ENCODE measurements at regions not wholly inside any gene's neighbourhood (a gene's known extent, or its start where the extent isn't known, plus 50 kb on each side); places are given as distances from the start of the nearest gene placed in this dataset.
"Not testable (repeated sequence)": the region's sequence is repeated elsewhere in the genome, so short reads cannot be mapped to it uniquely, and the experiment has no call there.

DNA sequence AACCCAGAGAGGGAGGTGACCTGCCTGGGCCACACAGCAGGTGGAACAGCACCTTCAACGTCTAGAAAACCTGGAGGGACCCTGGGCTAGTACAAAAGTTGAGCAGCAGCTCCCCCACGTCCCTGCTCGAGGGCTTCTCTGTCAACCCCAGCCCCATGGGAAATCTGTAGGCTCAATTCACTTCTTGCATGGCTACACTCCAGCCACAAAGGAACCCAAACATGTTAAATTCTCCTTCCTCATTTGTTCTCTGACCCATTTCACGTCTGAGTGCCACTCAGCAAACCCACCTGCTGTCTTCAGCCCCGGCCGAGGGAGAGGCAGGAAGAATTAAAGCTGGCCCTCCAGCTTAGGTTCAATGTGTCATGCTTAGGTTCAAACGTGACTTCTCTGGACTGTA is 418.5 kb downstream of the MIAT start:
- no TSS peak for BruUV-seq (replicated peaks)
- Histone ChIP-seq H3K36me3 (ENCODE audit: insufficient read depth, low read length, poor library complexity, severe bottlenecking) (no peaks in the 10 kb centered on the region), H3K4me1 (ENCODE audit: insufficient read depth, low read length, poor library complexity, severe bottlenecking) (no peaks in the 10 kb centered on the region), H3K27me3 (replicated peaks; ENCODE audit: insufficient read depth, low read depth, low read length, poor library complexity) (no peaks in the 10 kb centered on the region), H3K4me3 (ENCODE audit: low read depth, low read length, poor library complexity, severe bottlenecking) (no peak overlapping the region), H3K27ac (ENCODE audit: low read depth, low read length, poor library complexity, severe bottlenecking) (no peak overlapping the region), H3K9me3 (ENCODE audit: low read depth, low read length, poor library complexity, severe bottlenecking) (no peaks in the 10 kb centered on the region)
- intact Hi-C loops (cut with micrococcal nuclease; ENCODE audit: unreplicated experiment), result no loop called here
- no peak for DNase-seq (ENCODE audit: low spot score)
- no peak for TF ChIP-seq CTCF (conservative IDR thresholded peaks at IDR 0.05; ENCODE audit: low read depth, low read length)
- TF ChIP-seq EZH2 (IDR thresholded peaks at IDR 0.05; ENCODE audit: borderline replicate concordance, low read depth, low read length, poor library complexity, severe bottlenecking), result no peak
- POLR2A ChIA-PET (ENCODE audit: low non-redundant PET), result no interaction called here
- CTCF ChIA-PET, result no interaction called here

DNA sequence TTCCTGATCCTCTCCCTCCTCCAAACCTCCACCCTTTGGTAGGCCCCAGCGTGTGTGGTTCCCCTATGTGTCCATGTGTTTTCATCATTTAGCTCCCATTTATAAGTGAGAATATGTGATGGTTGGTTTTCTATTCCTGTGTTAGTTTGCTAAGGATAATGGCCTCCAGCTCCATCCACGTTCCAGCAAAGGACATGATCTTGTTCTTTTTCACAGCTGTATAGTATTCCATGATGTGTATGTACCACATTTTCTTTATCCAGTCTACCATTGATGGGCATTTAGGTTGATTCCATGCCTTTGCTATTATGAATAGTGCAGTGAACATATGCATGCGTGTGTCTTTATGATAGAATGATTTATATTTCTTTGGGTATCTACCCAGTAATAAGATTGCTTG is 420.7 kb downstream of the MIAT start:
- H3K36me3 ChIP-seq (ENCODE audit: insufficient read depth, low read length, poor library complexity, severe bottlenecking); DNase-seq (ENCODE audit: low spot score); H3K9me3 ChIP-seq (ENCODE audit: low read depth, low read length, poor library complexity, severe bottlenecking); intact Hi-C loops (cut with micrococcal nuclease; ENCODE audit: unreplicated experiment); CTCF ChIA-PET; H3K4me3 ChIP-seq (ENCODE audit: low read depth, low read length, poor library complexity, severe bottlenecking); H3K27ac ChIP-seq (ENCODE audit: low read depth, low read length, poor library complexity, severe bottlenecking); H3K4me1 ChIP-seq (ENCODE audit: insufficient read depth, low read length, poor library complexity, severe bottlenecking); BruUV-seq (replicated peaks); POLR2A ChIA-PET (ENCODE audit: low non-redundant PET); H3K27me3 ChIP-seq (replicated peaks; ENCODE audit: insufficient read depth, low read depth, low read length, poor library complexity): not testable (repeated sequence)

DNA sequence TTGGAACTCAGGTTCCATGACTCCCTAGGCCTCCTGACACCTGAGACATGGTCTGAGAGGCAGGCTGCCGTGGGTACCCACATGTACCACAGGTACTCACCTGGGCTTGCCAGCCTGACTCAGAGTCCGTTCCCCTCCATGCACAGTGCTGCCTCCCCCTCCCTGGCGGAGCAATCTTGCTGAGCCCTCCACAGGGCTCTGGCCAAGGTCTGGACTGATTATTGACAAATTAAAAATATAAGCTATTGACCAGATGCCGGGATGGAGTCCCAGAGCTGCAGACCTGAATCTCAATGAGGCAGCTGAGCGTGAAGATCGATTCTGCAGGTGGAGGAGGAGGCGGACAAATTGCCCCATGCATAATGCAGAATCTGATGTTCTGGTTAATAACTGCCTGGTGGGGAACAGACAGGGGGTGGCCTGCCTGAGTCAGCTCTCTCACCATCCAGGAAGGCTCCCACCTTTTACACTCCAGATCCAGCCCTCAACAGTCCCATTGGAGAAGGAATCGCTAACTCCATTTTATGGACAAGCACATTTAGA is 422.7 kb downstream of the MIAT start:
- Histone ChIP-seq H3K27me3 (replicated peaks; ENCODE audit: insufficient read depth, low read depth, low read length, poor library complexity) (no peaks in the 10 kb centered on the region), H3K27ac (ENCODE audit: low read depth, low read length, poor library complexity, severe bottlenecking) (no peak overlapping the region), H3K36me3 (ENCODE audit: insufficient read depth, low read length, poor library complexity, severe bottlenecking) (no peaks in the 10 kb centered on the region), H3K4me3 (ENCODE audit: low read depth, low read length, poor library complexity, severe bottlenecking) (no peak overlapping the region), H3K9me3 (ENCODE audit: low read depth, low read length, poor library complexity, severe bottlenecking) (no peaks in the 10 kb centered on the region), H3K4me1 (ENCODE audit: insufficient read depth, low read length, poor library complexity, severe bottlenecking) (no peaks in the 10 kb centered on the region)
- intact Hi-C loops (cut with micrococcal nuclease; ENCODE audit: unreplicated experiment), result no loop called here
- TF ChIP-seq CTCF (conservative IDR thresholded peaks at IDR 0.05; ENCODE audit: low read depth, low read length) (no peak), EZH2 (IDR thresholded peaks at IDR 0.05; ENCODE audit: borderline replicate concordance, low read depth, low read length, poor library complexity, severe bottlenecking) (no peak)
- BruUV-seq (replicated peaks), result no TSS peak
- no peak for DNase-seq (ENCODE audit: low spot score)
- ChIA-PET POLR2A (ENCODE audit: low non-redundant PET) (no interaction called here), CTCF (no interaction called here)

DNA sequence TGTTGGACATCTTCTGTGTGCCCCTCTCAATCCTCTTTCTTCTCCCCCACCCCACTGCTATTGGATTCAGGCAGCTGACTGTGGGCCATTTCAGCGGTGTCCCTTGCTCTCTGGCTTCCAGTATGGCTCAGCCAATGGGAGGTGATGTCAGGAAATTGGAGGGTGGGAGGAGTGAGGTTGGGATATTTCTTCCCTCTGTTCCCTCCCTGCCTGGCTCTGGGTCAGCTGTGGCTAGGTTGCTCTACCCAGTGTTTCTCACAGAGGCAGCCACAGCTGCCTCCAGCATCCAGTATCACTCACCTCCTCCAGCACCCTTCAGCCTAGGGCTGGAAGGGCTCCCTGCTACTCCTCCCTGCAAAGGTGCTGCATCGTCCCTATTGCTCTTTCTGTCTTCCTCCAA is 423.5 kb downstream of the MIAT start:
- ChIA-PET CTCF (no interaction called here), POLR2A (ENCODE audit: low non-redundant PET) (no interaction called here)
- intact Hi-C loops (cut with micrococcal nuclease; ENCODE audit: unreplicated experiment), result no loop called here
- no peak for TF ChIP-seq CTCF (conservative IDR thresholded peaks at IDR 0.05; ENCODE audit: low read depth, low read length)
- no peak for TF ChIP-seq EZH2 (IDR thresholded peaks at IDR 0.05; ENCODE audit: borderline replicate concordance, low read depth, low read length, poor library complexity, severe bottlenecking)
- H3K27me3 ChIP-seq (replicated peaks; ENCODE audit: insufficient read depth, low read depth, low read length, poor library complexity), result no peaks in the 10 kb centered on the region
- no peaks in the 10 kb centered on the region for H3K4me1 ChIP-seq (ENCODE audit: insufficient read depth, low read length, poor library complexity, severe bottlenecking)
- no TSS peak for BruUV-seq (replicated peaks)
- H3K4me3 ChIP-seq (ENCODE audit: low read depth, low read length, poor library complexity, severe bottlenecking), result no peak overlapping the region
- no peak for DNase-seq (ENCODE audit: low spot score)
- H3K36me3 ChIP-seq (ENCODE audit: insufficient read depth, low read length, poor library complexity, severe bottlenecking), result no peaks in the 10 kb centered on the region
- no peaks in the 10 kb centered on the region for H3K9me3 ChIP-seq (ENCODE audit: low read depth, low read length, poor library complexity, severe bottlenecking)
- H3K27ac ChIP-seq (ENCODE audit: low read depth, low read length, poor library complexity, severe bottlenecking), result no peak overlapping the region

Measured in A673 (cell line).